Testis (tissue), 2 donors: ENCODE measurements at regions not wholly inside any gene's neighbourhood (a gene's known extent, or its start where the extent isn't known, plus 50 kb on each side); places are given as distances from the start of the nearest gene placed in this dataset.

Experiments
- POLR2A ChIP-seq: fragments of 450-650 bp; IDR thresholded peaks from one replicate; pipeline ENCODE4 v1.6.1; 2017; ENCODE audit warnings: antibody characterized with exemption, mild to moderate bottlenecking, moderate library complexity
- TF ChIP-seq, protein P1 (sequence below), 3 experiments: fragments of 450-650 bp in 2 of 3; fragments of 200-600 bp in 1 of 3; sonication (generic) in 1 of 3; IDR thresholded peaks; one replicate each; pipeline ENCODE4 v1.5.1; 2016 to 2019; ENCODE audit warnings: antibody characterized with exemption in 3 of 3, mild to moderate bottlenecking in 2 of 3, moderate library complexity in 1 of 3

DNA sequence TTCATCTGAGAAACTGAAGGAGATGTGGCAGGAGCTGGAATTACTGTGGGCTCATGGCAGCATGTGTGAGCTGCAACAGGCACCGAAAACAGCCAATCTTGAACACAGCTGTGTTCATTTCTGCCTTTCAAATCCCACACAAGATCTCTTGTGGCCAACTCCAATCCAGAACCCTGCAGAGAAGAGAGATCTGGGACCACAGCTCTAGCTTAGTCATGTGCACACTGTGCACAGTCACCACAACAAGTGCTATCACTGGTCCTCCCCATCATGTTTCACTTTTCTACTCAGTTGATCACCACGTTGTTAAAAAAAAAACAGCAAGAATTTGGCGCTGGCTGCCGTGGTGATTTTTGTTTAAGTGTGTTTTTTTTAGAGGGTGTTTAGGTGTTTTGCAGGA lies 254.5 kb upstream of the ELAC2 start:
- no peak for TF ChIP-seq POLR2A
- TF ChIP-seq, protein P1, sequence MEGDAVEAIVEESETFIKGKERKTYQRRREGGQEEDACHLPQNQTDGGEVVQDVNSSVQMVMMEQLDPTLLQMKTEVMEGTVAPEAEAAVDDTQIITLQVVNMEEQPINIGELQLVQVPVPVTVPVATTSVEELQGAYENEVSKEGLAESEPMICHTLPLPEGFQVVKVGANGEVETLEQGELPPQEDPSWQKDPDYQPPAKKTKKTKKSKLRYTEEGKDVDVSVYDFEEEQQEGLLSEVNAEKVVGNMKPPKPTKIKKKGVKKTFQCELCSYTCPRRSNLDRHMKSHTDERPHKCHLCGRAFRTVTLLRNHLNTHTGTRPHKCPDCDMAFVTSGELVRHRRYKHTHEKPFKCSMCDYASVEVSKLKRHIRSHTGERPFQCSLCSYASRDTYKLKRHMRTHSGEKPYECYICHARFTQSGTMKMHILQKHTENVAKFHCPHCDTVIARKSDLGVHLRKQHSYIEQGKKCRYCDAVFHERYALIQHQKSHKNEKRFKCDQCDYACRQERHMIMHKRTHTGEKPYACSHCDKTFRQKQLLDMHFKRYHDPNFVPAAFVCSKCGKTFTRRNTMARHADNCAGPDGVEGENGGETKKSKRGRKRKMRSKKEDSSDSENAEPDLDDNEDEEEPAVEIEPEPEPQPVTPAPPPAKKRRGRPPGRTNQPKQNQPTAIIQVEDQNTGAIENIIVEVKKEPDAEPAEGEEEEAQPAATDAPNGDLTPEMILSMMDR (IDR thresholded peaks at IDR 0.05): no peak
